SK-N-SH (cell line): ENCODE measurements at regions not wholly inside any gene's neighbourhood (a gene's known extent, or its start where the extent isn't known, plus 50 kb on each side); places are given as distances from the start of the nearest gene placed in this dataset.

Source experiments
- CTCF ChIA-PET: fragments of 300-600, 350-600 bp; formaldehyde crosslinking; extraction: SDS; loops from one replicate; lab custom pipeline; 2021; lab: Yijun Ruan, JAX
- POLR2A ChIA-PET: fragments of 350-600 bp; sonication (Branson Sonifier 250); formaldehyde crosslinking; extraction: SDS; loops from one replicate; lab custom pipeline; 2020; ENCODE audit warnings: antibody characterized with exemption, inconsistent platforms; lab: Yijun Ruan, JAX
- DNase-seq: peaks from one replicate; pipeline ENCODE4 v3.0.0; 2012
- H2AFZ ChIP-seq: fragments of 200-600 bp; sonication (generic); 2 replicates; pipeline ENCODE4 v1.8.1; 2016; ENCODE audit warnings: antibody characterized with exemption, mild to moderate bottlenecking, low read depth
- H3F3A ChIP-seq: fragments of 200-600 bp; sonication (generic); replicated peaks from 2 replicates; pipeline ENCODE3; 2016; ENCODE audit warnings: antibody characterized with exemption, mild to moderate bottlenecking; ENCODE audit not compliant: insufficient read depth
- H3K27ac ChIP-seq, 2 experiments: fragments of 200-500 bp in 1 of 2; fragments of 200-600 bp in 1 of 2; sonication (Bioruptor generic) in 1 of 2; sonication (generic), shearing (Covaris generic) in 1 of 2; 2 replicates each; pipeline versions ENCODE4 v1.5.1 to v1.6.1; 2014 to 2016; ENCODE audit warnings: low read depth in 2 of 2, inconsistent platforms in 1 of 2, low read length in 1 of 2, mild to moderate bottlenecking in 1 of 2, mixed read lengths in 1 of 2
- H3K27me3 ChIP-seq: fragments of 200-600 bp; sonication (generic), shearing (Covaris generic); 2 replicates; pipeline ENCODE4 v1.6.1; 2016; ENCODE audit warnings: mixed run types; ENCODE audit not compliant: insufficient read depth
- H3K36me3 ChIP-seq, 2 experiments: fragments of 200-500 bp in 1 of 2; fragments of 200-600 bp in 1 of 2; sonication (Bioruptor generic) in 1 of 2; sonication (generic) in 1 of 2; replicated peaks in 1 of 2; 2 replicates each; pipeline versions ENCODE3 to v1.5.1; 2014 to 2016; ENCODE audit warnings: low read length in 1 of 2, mild to moderate bottlenecking in 1 of 2; ENCODE audit not compliant: insufficient read depth in 2 of 2, control insufficient read depth in 1 of 2
- H3K4me1 ChIP-seq, 2 experiments: fragments of 200-500 bp in 1 of 2; fragments of 200-600 bp in 1 of 2; sonication (Bioruptor generic) in 1 of 2; sonication (generic), shearing (Covaris generic) in 1 of 2; 2 replicates each; pipeline versions ENCODE4 v1.5.1 to v1.6.1; 2014 to 2016; ENCODE audit warnings: low read depth in 1 of 2, low read length in 1 of 2, mixed run types in 1 of 2; ENCODE audit not compliant: insufficient read depth in 2 of 2, control insufficient read depth in 1 of 2
- H3K4me2 ChIP-seq: fragments of 200-600 bp; sonication (generic), shearing (Covaris generic); 2 replicates; pipeline ENCODE4 v1.6.1; 2017; ENCODE audit warnings: mixed run types
- H3K4me3 ChIP-seq, 2 experiments: fragments of 200-500 bp in 1 of 2; fragments of 200-600 bp in 1 of 2; sonication (Bioruptor generic) in 1 of 2; sonication (generic), shearing (Covaris generic) in 1 of 2; 2 replicates each; pipeline versions ENCODE4 v1.5.1 to v1.8.1; 2014 to 2016; ENCODE audit warnings: low read depth in 2 of 2, inconsistent platforms in 1 of 2, low read length in 1 of 2, mild to moderate bottlenecking in 1 of 2, mixed read lengths in 1 of 2, moderate library complexity in 1 of 2
- H3K79me2 ChIP-seq: fragments of 200-600 bp; sonication (generic); 2 replicates; pipeline ENCODE4 v1.8.1; 2017; ENCODE audit warnings: mild to moderate bottlenecking; ENCODE audit not compliant: insufficient read depth
- H3K9ac ChIP-seq: fragments of 200-600 bp; sonication (generic); 2 replicates; pipeline ENCODE4 v1.6.1; 2017; ENCODE audit warnings: mixed run types
- H3K9me2 ChIP-seq: fragments of 200-600 bp; sonication (generic); 2 replicates; pipeline ENCODE4 v1.6.1; 2017; ENCODE audit warnings: mixed run types
- H3K9me3 ChIP-seq: fragments of 200-600 bp; sonication (generic); 2 replicates; pipeline ENCODE4 v1.6.1; 2017; ENCODE audit warnings: mixed run types, mild to moderate bottlenecking, moderate library complexity
- H4K20me1 ChIP-seq: fragments of 200-600 bp; sonication (generic); 2 replicates; pipeline ENCODE4 v1.6.1; 2017; ENCODE audit warnings: mild to moderate bottlenecking, mixed run types; ENCODE audit not compliant: insufficient read depth
- EP300 ChIP-seq, 2 experiments: IDR thresholded peaks; 2 replicates each; pipeline versions ENCODE4 v1.4.0 to v1.6.1; 2012; ENCODE audit warnings: borderline replicate concordance in 1 of 2, low read depth in 1 of 2, low read length in 1 of 2
- EZH2phosphoT487 ChIP-seq: fragments of 200-600 bp; sonication (generic); IDR thresholded peaks from 2 replicates; pipeline ENCODE4 v1.6.1; 2017; ENCODE audit warnings: low read depth, mixed run types, mild to moderate bottlenecking, antibody characterized with exemption, moderate library complexity, borderline replicate concordance
- FOSL2 ChIP-seq: IDR thresholded peaks from 2 replicates; pipeline ENCODE4 v1.4.0; 2012; ENCODE audit warnings: low read depth, mild to moderate bottlenecking, moderate library complexity, borderline replicate concordance
- FOXM1 ChIP-seq: IDR thresholded peaks from 2 replicates; pipeline ENCODE4 v1.4.0; 2012; ENCODE audit warnings: low read depth, mild to moderate bottlenecking
- GATA2 ChIP-seq: sonication (generic); formaldehyde crosslinking; IDR thresholded peaks from 2 replicates; pipeline ENCODE4 v1.5.0; 2020; ENCODE audit warnings: mild to moderate bottlenecking, missing genetic modification reagents
- MEF2A ChIP-seq: IDR thresholded peaks from 2 replicates; pipeline ENCODE4 v1.4.0; 2012; ENCODE audit warnings: low read depth, borderline replicate concordance
- POLR2AphosphoS5 ChIP-seq: IDR thresholded peaks from 2 replicates; pipeline ENCODE4 v1.6.1; 2012; ENCODE audit warnings: low read depth, low read length
- RFX5 ChIP-seq: IDR thresholded peaks from 2 replicates; pipeline ENCODE4 v1.6.1; 2012; ENCODE audit warnings: mild to moderate bottlenecking, improper control_type of control experiment, low read length
- YY1 ChIP-seq: IDR thresholded peaks from 2 replicates; pipeline ENCODE4 v1.4.0; 2012; ENCODE audit warnings: low read depth, mild to moderate bottlenecking
- WGBS: methylation state at CpG from one replicate; pipeline ENCODE4 v1.1.6; 2017; ENCODE audit warnings: low lambda C conversion rate; 5-methylcytosine and 5-hydroxymethylcytosine counted together
- TF ChIP-seq, protein P1 (sequence below): fragments of 200-600 bp; sonication (generic); IDR thresholded peaks from 2 replicates; pipeline ENCODE4 v1.6.1; 2017; ENCODE audit warnings: antibody characterized with exemption, mild to moderate bottlenecking, moderate library complexity
- TF ChIP-seq, protein P2 (sequence below): IDR thresholded peaks from 2 replicates; pipeline ENCODE4; 2012
- TF ChIP-seq, protein P3 (sequence below): fragments of 150-350 bp; IDR thresholded peaks from 2 replicates; pipeline ENCODE4 v1.6.1; 2016; ENCODE audit warnings: mild to moderate bottlenecking, low read depth, low read length
- TF ChIP-seq, protein P4 (sequence below): IDR thresholded peaks from 2 replicates; pipeline ENCODE4 v1.6.1; 2012; ENCODE audit warnings: mild to moderate bottlenecking, low read depth, low read length, moderate library complexity

DNA sequence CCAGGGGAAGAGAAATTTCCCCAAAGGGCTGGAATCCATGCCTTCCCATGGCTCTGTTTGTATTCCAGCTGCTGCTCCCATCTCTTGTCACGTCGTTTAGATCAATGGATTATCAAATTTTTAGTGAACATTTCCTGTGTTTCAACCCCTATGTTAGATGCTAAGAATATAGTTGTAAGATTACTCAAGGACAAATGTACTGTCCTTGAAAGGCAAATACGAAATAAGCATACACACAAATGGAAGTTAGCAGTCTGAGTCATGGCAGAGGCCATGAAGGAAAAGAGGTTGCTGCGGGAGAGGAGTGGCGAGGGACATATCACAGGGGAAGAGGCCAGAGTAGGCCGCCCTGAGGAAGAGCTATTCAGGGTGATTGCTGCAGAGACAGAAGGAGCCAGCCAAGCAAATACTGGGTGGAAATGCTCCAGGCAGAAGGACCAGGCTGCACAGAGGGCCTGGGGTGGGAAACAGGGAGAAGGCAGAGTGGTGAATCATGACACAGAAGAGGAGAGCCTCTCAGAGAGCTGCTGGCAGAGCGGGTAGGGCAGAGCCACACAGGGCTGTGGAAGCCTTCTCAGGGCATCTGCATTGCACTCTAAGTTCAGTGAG, 219.2 kb upstream of the LRFN2 start:
- WGBS, result 71% methylated on average over 7 of the region's 7 CpGs
- H4K20me1 ChIP-seq, result no peaks in the 10 kb centered on the region
- no peak overlapping the region for H3K4me3 ChIP-seq
- ChIA-PET CTCF (interaction anchor here (1.3 kb wide), 1 partner anchor 219 kb away, joined by 3 read pairs; the partner anchor contains the start of gene LRFN2), POLR2A (no interaction called here)
- TF ChIP-seq, protein P1, sequence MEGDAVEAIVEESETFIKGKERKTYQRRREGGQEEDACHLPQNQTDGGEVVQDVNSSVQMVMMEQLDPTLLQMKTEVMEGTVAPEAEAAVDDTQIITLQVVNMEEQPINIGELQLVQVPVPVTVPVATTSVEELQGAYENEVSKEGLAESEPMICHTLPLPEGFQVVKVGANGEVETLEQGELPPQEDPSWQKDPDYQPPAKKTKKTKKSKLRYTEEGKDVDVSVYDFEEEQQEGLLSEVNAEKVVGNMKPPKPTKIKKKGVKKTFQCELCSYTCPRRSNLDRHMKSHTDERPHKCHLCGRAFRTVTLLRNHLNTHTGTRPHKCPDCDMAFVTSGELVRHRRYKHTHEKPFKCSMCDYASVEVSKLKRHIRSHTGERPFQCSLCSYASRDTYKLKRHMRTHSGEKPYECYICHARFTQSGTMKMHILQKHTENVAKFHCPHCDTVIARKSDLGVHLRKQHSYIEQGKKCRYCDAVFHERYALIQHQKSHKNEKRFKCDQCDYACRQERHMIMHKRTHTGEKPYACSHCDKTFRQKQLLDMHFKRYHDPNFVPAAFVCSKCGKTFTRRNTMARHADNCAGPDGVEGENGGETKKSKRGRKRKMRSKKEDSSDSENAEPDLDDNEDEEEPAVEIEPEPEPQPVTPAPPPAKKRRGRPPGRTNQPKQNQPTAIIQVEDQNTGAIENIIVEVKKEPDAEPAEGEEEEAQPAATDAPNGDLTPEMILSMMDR, result no peak
- no peak for TF ChIP-seq GATA2 (CRISPR knock-in tag)
- peaks cover 3 to 18% of the 10 kb centered on the region in 2 experiments; a peak in 3 of 4 replicates for H3K4me1 ChIP-seq
- H3K79me2 ChIP-seq, result no peaks in the 10 kb centered on the region
- no peaks in the 10 kb centered on the region for H3K9me3 ChIP-seq
- no peak overlapping the region for H3K9ac ChIP-seq
- no peaks in the 10 kb centered on the region for H3K27me3 ChIP-seq
- H2AFZ ChIP-seq, result peak overlapping the region; percentile 67; the same call in 1 of the 2 replicates
- H3K9me2 ChIP-seq, result no peaks in the 10 kb centered on the region
- peaks cover 5% of the 10 kb centered on the region for H3F3A ChIP-seq
- H3K27ac ChIP-seq, result peak overlapping the region in 1 of 2 experiments; percentile 48; a peak in 2 of 4 replicates
- no peak overlapping the region for H3K4me2 ChIP-seq
- no peak for DNase-seq
- no peaks in the 10 kb centered on the region for H3K36me3 ChIP-seq

DNA sequence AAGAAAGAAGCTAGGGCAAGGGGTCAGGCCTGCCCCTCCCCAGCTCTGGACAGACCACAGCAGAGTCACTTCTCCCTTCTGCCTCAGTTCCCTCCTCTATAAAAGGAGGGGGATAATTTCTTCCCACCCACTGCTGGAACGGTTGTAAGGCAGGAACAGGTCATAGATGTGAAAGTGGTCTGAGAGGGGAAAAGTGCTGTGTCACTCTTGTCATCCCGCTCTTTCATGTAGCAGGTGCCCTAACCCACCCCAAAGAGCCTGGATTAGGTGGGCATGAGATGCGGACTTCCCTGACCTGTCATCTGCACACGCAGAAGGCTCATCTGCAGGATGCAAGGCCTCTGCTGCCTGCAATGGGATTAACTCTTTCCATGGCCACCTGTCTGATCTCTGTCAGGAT, 218.2 kb upstream of the LRFN2 start:
- no peaks in the 10 kb centered on the region for H3K36me3 ChIP-seq
- no peak for TF ChIP-seq EZH2phosphoT487
- TF ChIP-seq RFX5, result no peak
- TF ChIP-seq, protein P2, sequence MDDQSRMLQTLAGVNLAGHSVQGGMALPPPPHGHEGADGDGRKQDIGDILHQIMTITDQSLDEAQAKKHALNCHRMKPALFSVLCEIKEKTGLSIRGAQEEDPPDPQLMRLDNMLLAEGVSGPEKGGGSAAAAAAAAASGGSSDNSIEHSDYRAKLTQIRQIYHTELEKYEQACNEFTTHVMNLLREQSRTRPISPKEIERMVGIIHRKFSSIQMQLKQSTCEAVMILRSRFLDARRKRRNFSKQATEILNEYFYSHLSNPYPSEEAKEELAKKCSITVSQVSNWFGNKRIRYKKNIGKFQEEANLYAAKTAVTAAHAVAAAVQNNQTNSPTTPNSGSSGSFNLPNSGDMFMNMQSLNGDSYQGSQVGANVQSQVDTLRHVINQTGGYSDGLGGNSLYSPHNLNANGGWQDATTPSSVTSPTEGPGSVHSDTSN, result no peak
- TF ChIP-seq FOSL2, result no peak
- TF ChIP-seq POLR2AphosphoS5, result no peak
- no peak for TF ChIP-seq MEF2A
- TF ChIP-seq, protein P3, sequence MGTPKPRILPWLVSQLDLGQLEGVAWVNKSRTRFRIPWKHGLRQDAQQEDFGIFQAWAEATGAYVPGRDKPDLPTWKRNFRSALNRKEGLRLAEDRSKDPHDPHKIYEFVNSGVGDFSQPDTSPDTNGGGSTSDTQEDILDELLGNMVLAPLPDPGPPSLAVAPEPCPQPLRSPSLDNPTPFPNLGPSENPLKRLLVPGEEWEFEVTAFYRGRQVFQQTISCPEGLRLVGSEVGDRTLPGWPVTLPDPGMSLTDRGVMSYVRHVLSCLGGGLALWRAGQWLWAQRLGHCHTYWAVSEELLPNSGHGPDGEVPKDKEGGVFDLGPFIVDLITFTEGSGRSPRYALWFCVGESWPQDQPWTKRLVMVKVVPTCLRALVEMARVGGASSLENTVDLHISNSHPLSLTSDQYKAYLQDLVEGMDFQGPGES, result no peak
- TF ChIP-seq YY1, result no peak
- no peak for TF ChIP-seq EP300 (IDR thresholded peaks at IDR 0.05; ENCODE audit: borderline replicate concordance in 1 of 2, low read depth in 1 of 2, low read length in 1 of 2)
- TF ChIP-seq, protein P4, sequence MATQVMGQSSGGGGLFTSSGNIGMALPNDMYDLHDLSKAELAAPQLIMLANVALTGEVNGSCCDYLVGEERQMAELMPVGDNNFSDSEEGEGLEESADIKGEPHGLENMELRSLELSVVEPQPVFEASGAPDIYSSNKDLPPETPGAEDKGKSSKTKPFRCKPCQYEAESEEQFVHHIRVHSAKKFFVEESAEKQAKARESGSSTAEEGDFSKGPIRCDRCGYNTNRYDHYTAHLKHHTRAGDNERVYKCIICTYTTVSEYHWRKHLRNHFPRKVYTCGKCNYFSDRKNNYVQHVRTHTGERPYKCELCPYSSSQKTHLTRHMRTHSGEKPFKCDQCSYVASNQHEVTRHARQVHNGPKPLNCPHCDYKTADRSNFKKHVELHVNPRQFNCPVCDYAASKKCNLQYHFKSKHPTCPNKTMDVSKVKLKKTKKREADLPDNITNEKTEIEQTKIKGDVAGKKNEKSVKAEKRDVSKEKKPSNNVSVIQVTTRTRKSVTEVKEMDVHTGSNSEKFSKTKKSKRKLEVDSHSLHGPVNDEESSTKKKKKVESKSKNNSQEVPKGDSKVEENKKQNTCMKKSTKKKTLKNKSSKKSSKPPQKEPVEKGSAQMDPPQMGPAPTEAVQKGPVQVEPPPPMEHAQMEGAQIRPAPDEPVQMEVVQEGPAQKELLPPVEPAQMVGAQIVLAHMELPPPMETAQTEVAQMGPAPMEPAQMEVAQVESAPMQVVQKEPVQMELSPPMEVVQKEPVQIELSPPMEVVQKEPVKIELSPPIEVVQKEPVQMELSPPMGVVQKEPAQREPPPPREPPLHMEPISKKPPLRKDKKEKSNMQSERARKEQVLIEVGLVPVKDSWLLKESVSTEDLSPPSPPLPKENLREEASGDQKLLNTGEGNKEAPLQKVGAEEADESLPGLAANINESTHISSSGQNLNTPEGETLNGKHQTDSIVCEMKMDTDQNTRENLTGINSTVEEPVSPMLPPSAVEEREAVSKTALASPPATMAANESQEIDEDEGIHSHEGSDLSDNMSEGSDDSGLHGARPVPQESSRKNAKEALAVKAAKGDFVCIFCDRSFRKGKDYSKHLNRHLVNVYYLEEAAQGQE, result no peak
- no peak for TF ChIP-seq FOXM1
- no peak overlapping the region for H3K4me3 ChIP-seq
- DNase-seq, result no peak
- H3K4me1 ChIP-seq, result peaks cover 3 to 18% of the 10 kb centered on the region in 2 experiments; a peak in 3 of 4 replicates
- H3K79me2 ChIP-seq, result no peaks in the 10 kb centered on the region
- no peaks in the 10 kb centered on the region for H4K20me1 ChIP-seq
- no peak overlapping the region for H3K4me2 ChIP-seq
- no peaks in the 10 kb centered on the region for H3K27me3 ChIP-seq
- peaks cover 5% of the 10 kb centered on the region for H3F3A ChIP-seq
- no peak overlapping the region for H3K27ac ChIP-seq
- WGBS, result 80% methylated on average over 2 of the region's 4 CpGs
- no peak overlapping the region for H2AFZ ChIP-seq
- CTCF ChIA-PET, result interaction anchor here (0.6 to 2.1 kb wide), 12 partner anchors 9 to 329 kb away, joined by 3 to 11 read pairs (median 4); partner anchors contain the start of gene LRFN2
- POLR2A ChIA-PET, result no interaction called here
- H3K9ac ChIP-seq, result no peak overlapping the region
- H3K9me3 ChIP-seq, result no peaks in the 10 kb centered on the region
- no peaks in the 10 kb centered on the region for H3K9me2 ChIP-seq
